ENCODE measurements at regions not wholly inside any gene's neighbourhood (a gene's known extent, or its start where the extent isn't known, plus 50 kb on each side); places are given as distances from the start of the nearest gene placed in this dataset.
"Not testable (repeated sequence)": the region's sequence is repeated elsewhere in the genome, so short reads cannot be mapped to it uniquely, and the experiment has no call there.

GRCh38 chr2:84177733-84178132 lies 281.3 kb downstream of the SUCLG1 start:
- no peak for TF ChIP-seq CTCF (IDR thresholded peaks at IDR 0.05; ENCODE audit: low read depth, low read length)
- no peak overlapping the region for H3K4me3 ChIP-seq (ENCODE audit: low read depth, low read length)

GRCh38 chr2:84175970-84176369 lies 283.1 kb downstream of the SUCLG1 start:
- TF ChIP-seq CTCF (IDR thresholded peaks at IDR 0.05; ENCODE audit: low read depth, low read length) = no peak

GRCh38 chr2:84175340-84175739 lies 283.7 kb downstream of the SUCLG1 start:
- TF ChIP-seq CTCF (IDR thresholded peaks at IDR 0.05; ENCODE audit: low read depth, low read length) = no peak
- no peak overlapping the region for H3K4me3 ChIP-seq (ENCODE audit: low read depth, low read length)

More at GRCh38 chr2:84175970-84176369, 283.1 kb downstream of the SUCLG1 start:
- H3K4me3 ChIP-seq (ENCODE audit: low read depth, low read length) = no peak overlapping the region

GRCh38 chr2:84173041-84173440 lies 286.0 kb downstream of the SUCLG1 start:
- no peak overlapping the region for H3K4me3 ChIP-seq (ENCODE audit: low read depth, low read length)
- TF ChIP-seq CTCF (IDR thresholded peaks at IDR 0.05; ENCODE audit: low read depth, low read length) = no peak

GRCh38 chr2:84170979-84171378 lies 288.1 kb downstream of the SUCLG1 start:
- no peak for TF ChIP-seq CTCF (IDR thresholded peaks at IDR 0.05; ENCODE audit: low read depth, low read length)
- H3K4me3 ChIP-seq (ENCODE audit: low read depth, low read length) = no peak overlapping the region

GRCh38 chr2:84169871-84170270 lies 289.2 kb downstream of the SUCLG1 start:
- no peak for TF ChIP-seq CTCF (IDR thresholded peaks at IDR 0.05; ENCODE audit: low read depth, low read length)
- H3K4me3 ChIP-seq (ENCODE audit: low read depth, low read length) = no peak overlapping the region

GRCh38 chr2:84168552-84168951 lies 290.5 kb downstream of the SUCLG1 start:
- not testable (repeated sequence) for H3K4me3 ChIP-seq (ENCODE audit: low read depth, low read length)

GRCh38 chr2:84165256-84165655 lies 293.8 kb downstream of the SUCLG1 start:
- no peak for TF ChIP-seq CTCF (IDR thresholded peaks at IDR 0.05; ENCODE audit: low read depth, low read length)
- no peak overlapping the region for H3K4me3 ChIP-seq (ENCODE audit: low read depth, low read length)
